Prostate gland (tissue), 2 donors: ENCODE measurements at regions not wholly inside any gene's neighbourhood (a gene's known extent, or its start where the extent isn't known, plus 50 kb on each side); places are given as distances from the start of the nearest gene placed in this dataset.

ENCODE experiments used
- DNase-seq: peaks from one replicate; pipeline ENCODE4 v3.0.0-alpha.2; 2019; ENCODE audit warnings: low spot score
- H3K27ac ChIP-seq, 2 donors: fragments of 200-600 bp; sonication (generic); 2 replicates each; pipeline ENCODE4 v1.5.1; 2017 to 2019
- H3K27me3 ChIP-seq: fragments of 200-600 bp; sonication (generic); replicated peaks from 2 replicates; pipeline ENCODE4 v1.5.1; 2019; ENCODE audit not compliant: insufficient read depth
- H3K36me3 ChIP-seq, 2 donors: fragments of 200-600 bp; sonication (generic); 1 replicate in 1 of 2; 2 replicates in 1 of 2; pipeline versions ENCODE4 v1.5.1 to v1.8.1; 2017 to 2019
- H3K4me1 ChIP-seq: fragments of 200-600 bp; sonication (generic); replicated peaks from 2 replicates; pipeline ENCODE4 v1.5.1; 2019
- H3K4me3 ChIP-seq, 2 donors: fragments of 200-600 bp; sonication (generic); 2 replicates each; pipeline ENCODE4 v1.5.1; 2017 to 2019
- H3K9me3 ChIP-seq: fragments of 200-600 bp; sonication (generic); 2 replicates; pipeline ENCODE4 v1.5.1; 2017
- CTCF ChIP-seq, 4 experiments: fragments of 200-600 bp in 2 of 4; fragments of 450-650 bp in 2 of 4; sonication (generic) in 2 of 4; IDR thresholded peaks; 1 replicate in 3 of 4; 2 replicates in 1 of 4; pipeline ENCODE4 v1.5.1; 2016 to 2019; ENCODE audit warnings: antibody characterized with exemption in 4 of 4, mild to moderate bottlenecking in 2 of 4, moderate library complexity in 2 of 4
- POLR2A ChIP-seq: fragments of 450-650 bp; IDR thresholded peaks from one replicate; pipeline ENCODE4 v1.6.1; 2016; ENCODE audit warnings: antibody characterized with exemption, mild to moderate bottlenecking
- POLR2AphosphoS5 ChIP-seq: sonication (generic); formaldehyde crosslinking; IDR thresholded peaks from one replicate; pipeline ENCODE4 v1.6.1; 2017; ENCODE audit warnings: antibody characterized with exemption
- WGBS: methylation state at CpG from one replicate; pipeline ENCODE4 v1.1.5; 2018; 5-methylcytosine and 5-hydroxymethylcytosine counted together
- intact Hi-C: fragments of 100-400 bp; cut with DNase I; formaldehyde crosslinking; loops from one replicate; pipeline ENCODE4 v1.14.2; 2022

GRCh38 chr5:102579379-102579778 lies 80.6 kb upstream of the SLCO6A1 start:
- Histone ChIP-seq H3K4me3 (no peak overlapping the region), H3K4me1 (no peaks in the 10 kb centered on the region), H3K36me3 (no peaks in the 10 kb centered on the region), H3K27me3 (no peaks in the 10 kb centered on the region), H3K27ac (no peak overlapping the region), H3K9me3 (no peaks in the 10 kb centered on the region)
- intact Hi-C loops, result no loop called here
- WGBS, result 77% methylated on average over 1 of the region's 1 CpG
- no peak for TF ChIP-seq POLR2A
- TF ChIP-seq POLR2AphosphoS5, result no peak
- TF ChIP-seq CTCF (IDR thresholded peaks at IDR 0.05), result no peak
- DNase-seq, result no peak

- Histone ChIP-seq H3K36me3 (no peaks in the 10 kb centered on the region), H3K27me3 (no peaks in the 10 kb centered on the region), H3K27ac (no peak overlapping the region), H3K9me3 (no peaks in the 10 kb centered on the region), H3K4me1 (no peaks in the 10 kb centered on the region), H3K4me3 (no peak overlapping the region)
- intact Hi-C loops, result loop anchor here (5.0 to 10.0 kb wide), 5 partner anchors 91 to 544 kb away; partner anchors contain the start of genes GIN1, PAM and PPIP5K2
- TF ChIP-seq POLR2AphosphoS5 (no peak), POLR2A (no peak), CTCF (IDR thresholded peaks at IDR 0.05) (no peak)
- no peak for DNase-seq
Measured at GRCh38 chr5:102581011-102581410, 82.2 kb upstream of the SLCO6A1 start.

- intact Hi-C loops, result loop anchor here (5.0 to 10.0 kb wide), 5 partner anchors 90 to 542 kb away; partner anchors contain the start of genes GIN1, PAM and PPIP5K2
Measured at GRCh38 chr5:102582696-102583095, 83.9 kb upstream of the SLCO6A1 start.

GRCh38 chr5:102583276-102584124 lies 84.7 kb upstream of the SLCO6A1 start:
- no peaks in the 10 kb centered on the region for H3K9me3 ChIP-seq
- TF ChIP-seq POLR2A (no peak), CTCF (IDR thresholded peaks at IDR 0.05) (peak in 3 of 4 experiments; percentile 36 to 52 (median 38))
- H3K4me1 ChIP-seq, result no peaks in the 10 kb centered on the region
- no peak overlapping the region for H3K4me3 ChIP-seq
- no peak for DNase-seq
- no peaks in the 10 kb centered on the region for H3K27me3 ChIP-seq
- no peak overlapping the region for H3K27ac ChIP-seq
- H3K36me3 ChIP-seq, result no peaks in the 10 kb centered on the region
- 13% methylated on average over 5 of the region's 5 CpGs for WGBS
- intact Hi-C loops, result loop anchor here (5.0 to 10.0 kb wide), 5 partner anchors 89 to 541 kb away; partner anchors contain the start of genes GIN1, PAM and PPIP5K2

More at GRCh38 chr5:102582696-102583095, 83.9 kb upstream of the SLCO6A1 start:
- H3K4me1 ChIP-seq, result no peaks in the 10 kb centered on the region
- H3K36me3 ChIP-seq, result no peaks in the 10 kb centered on the region
- no peak overlapping the region for H3K27ac ChIP-seq
- no peak overlapping the region for H3K4me3 ChIP-seq
- no peaks in the 10 kb centered on the region for H3K27me3 ChIP-seq
- H3K9me3 ChIP-seq, result no peaks in the 10 kb centered on the region
- no peak for DNase-seq
- WGBS, result 74% methylated on average over 3 of the region's 3 CpGs
- TF ChIP-seq POLR2AphosphoS5, result no peak
- no peak for TF ChIP-seq POLR2A
- TF ChIP-seq CTCF (IDR thresholded peaks at IDR 0.05), result no peak
